ENCODE measurements at regions not wholly inside any gene's neighbourhood (a gene's known extent, or its start where the extent isn't known, plus 50 kb on each side); places are given as distances from the start of the nearest gene placed in this dataset.

DNA sequence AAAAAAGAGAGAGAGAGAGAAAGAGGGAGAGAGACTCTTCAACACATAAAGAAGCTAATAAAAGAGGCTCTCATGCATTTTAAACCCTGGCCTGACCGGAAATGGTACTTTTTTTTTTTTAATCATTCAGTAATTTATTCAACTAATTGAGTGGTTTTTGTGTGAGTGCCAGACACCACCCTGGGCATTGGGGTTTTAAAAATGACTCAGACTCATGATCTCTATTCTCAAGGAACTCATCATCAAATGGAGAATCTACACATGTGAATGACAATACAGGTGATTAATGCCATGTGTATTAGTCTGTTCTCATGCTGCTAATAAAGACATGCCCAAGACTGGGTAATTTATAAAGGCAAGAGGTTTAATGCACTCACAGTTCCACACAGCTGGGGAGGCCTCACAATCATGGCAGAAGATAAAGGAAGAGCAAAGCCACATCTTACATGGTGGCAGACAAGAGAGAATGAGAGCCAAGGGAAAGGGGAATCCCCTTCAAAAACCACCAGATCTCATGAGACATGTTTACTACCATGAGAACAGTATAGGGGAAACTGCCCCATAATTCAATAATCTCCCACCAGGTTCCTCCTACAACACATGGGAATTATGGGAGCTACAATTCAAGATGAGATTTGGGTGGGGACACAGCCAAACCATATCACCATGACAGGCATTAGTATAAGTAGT lies 158.5 kb upstream of the AUTS2 start:
- no peak overlapping the region for H3K4me2 ChIP-seq (ENCODE audit: insufficient read depth in 1 of 2, low read depth in 2 of 2, low read length in 2 of 2)
- H3K27me3 ChIP-seq (replicated peaks in 1 of 4; ENCODE audit: control insufficient read depth in 3 of 4, extremely low read depth in 1 of 4, insufficient read depth in 3 of 4, low read length in 3 of 4): no peaks in the 10 kb centered on the region
- H2AK5ac ChIP-seq (ENCODE audit: low read depth, low read length): no peak overlapping the region
- H3K27ac ChIP-seq (ENCODE audit: low read depth, low read length): no peak overlapping the region
- H3K18ac ChIP-seq (ENCODE audit: extremely low read depth, low read length): no peak overlapping the region
- H3K9me3 ChIP-seq (ENCODE audit: insufficient read depth in 2 of 2, low read depth in 1 of 2, low read length in 1 of 2): no peaks in the 10 kb centered on the region; a peak in 1 of 4 replicates
- no peak overlapping the region for H2AFZ ChIP-seq (ENCODE audit: low read length)
- H2BK120ac ChIP-seq (replicated peaks; ENCODE audit: low read depth, low read length): no peak overlapping the region
- DNase-seq (ENCODE audit: low read depth in 1 of 2, low spot score in 2 of 2) (no peak), FAIRE-seq (no peak)
- H2BK20ac ChIP-seq (ENCODE audit: low read length): no peak overlapping the region
- no peaks in the 10 kb centered on the region for H3K4me1 ChIP-seq (replicated peaks in 1 of 4; ENCODE audit: control insufficient read depth in 3 of 4, insufficient read depth in 4 of 4, low read length in 3 of 4)
- no peaks in the 10 kb centered on the region for H3K23me2 ChIP-seq (ENCODE audit: low read depth, low read length)
- no peak overlapping the region for H3K14ac ChIP-seq (ENCODE audit: insufficient read length)
- no peak overlapping the region for H3K23ac ChIP-seq (ENCODE audit: insufficient read length)
- no peak overlapping the region for H4K8ac ChIP-seq (ENCODE audit: extremely low read depth, insufficient read depth, low read length)
- WGBS, 2 experiments (ENCODE audit: extremely low coverage in 1 of 2, insufficient coverage in 1 of 2, insufficient read length in 1 of 2, insufficient replicate concordance in 2 of 2, low coverage in 1 of 2, low lambda C conversion rate in 2 of 2, missing lambda C conversion rate in 1 of 2): 85% methylated on average over 1 of the region's 1 CpG; no CpG with 5 or more reads in 1 of the 2 experiments
- H3K56ac ChIP-seq (replicated peaks; ENCODE audit: insufficient read length, low read depth, low read length): no peak overlapping the region
- H2BK5ac ChIP-seq (ENCODE audit: low read depth, low read length): no peak overlapping the region
- no peak overlapping the region for H3K9ac ChIP-seq (replicated peaks in 1 of 4; ENCODE audit: extremely low read depth in 1 of 4, low read depth in 3 of 4, low read length in 3 of 4)
- TF ChIP-seq CTCF (IDR thresholded peaks at IDR 0.05; ENCODE audit: control extremely low read depth in 1 of 3, insufficient read depth in 1 of 3, low read depth in 1 of 3, low read length in 3 of 3) (no peak), RBBP5 (IDR thresholded peaks at IDR 0.05; ENCODE audit: borderline replicate concordance, low read depth, low read length) (no peak), NANOG (IDR thresholded peaks at IDR 0.05; ENCODE audit: insufficient read depth, low read depth, low read length, poor library complexity, severe bottlenecking) (no peak)
- no peaks in the 10 kb centered on the region for H3K36me3 ChIP-seq (ENCODE audit: control insufficient read depth in 2 of 4, insufficient read depth in 4 of 4, low read length in 3 of 4)
- no peak overlapping the region for H4K91ac ChIP-seq (replicated peaks; ENCODE audit: insufficient read length, low read length)
- no peaks in the 10 kb centered on the region for H4K20me1 ChIP-seq (replicated peaks in 1 of 2; ENCODE audit: control insufficient read depth in 1 of 2, insufficient read depth in 2 of 2, low read length in 2 of 2)
- no peak overlapping the region for H4K5ac ChIP-seq (ENCODE audit: insufficient read length, low read depth, low read length)
- ChIA-PET CTCF (ENCODE audit: partially characterized antibody) (interaction anchor here (0.6 to 1.0 kb wide), 2 partner anchors 493 to 973 kb away, joined by 3 to 4 read pairs; no protein-coding TSS in a partner anchor), POLR2A (ENCODE audit: partially characterized antibody) (no interaction called here)
- no peaks in the 10 kb centered on the region for H3K79me1 ChIP-seq (ENCODE audit: low read depth, low read length)
- no peaks in the 10 kb centered on the region for H3K79me2 ChIP-seq (ENCODE audit: control insufficient read depth in 1 of 2, insufficient read depth in 2 of 2, low read length in 2 of 2)
- no peak overlapping the region for H3K4ac ChIP-seq (replicated peaks; ENCODE audit: insufficient read length, low read depth, low read length)
- H3K4me3 ChIP-seq (ENCODE audit: extremely low read depth in 1 of 4, insufficient read depth in 2 of 4, low read depth in 3 of 4, low read length in 4 of 4): no peak overlapping the region
- no peak overlapping the region for H2BK15ac ChIP-seq (ENCODE audit: low read length)
- H2BK12ac ChIP-seq (ENCODE audit: low read depth, low read length): no peak overlapping the region

Data from H1 (cell line).